Small intestine (tissue), 7 donors: ENCODE measurements at regions not wholly inside any gene's neighbourhood (a gene's known extent, or its start where the extent isn't known, plus 50 kb on each side); places are given as distances from the start of the nearest gene placed in this dataset.
"Not testable (repeated sequence)": the region's sequence is repeated elsewhere in the genome, so short reads cannot be mapped to it uniquely, and the experiment has no call there.

Experiments
- DNase-seq, 2 donors: peaks; one replicate each; pipeline versions ENCODE4 v3.0.0 to v3.0.0-alpha.2; 2013
- FAIRE-seq: peaks from 2 replicates; lab custom pipeline; 2012; peaks lifted over from hg19 to GRCh38; lab: Jason Lieb, UNC
- H3K27ac ChIP-seq, 3 donors: one replicate each; pipeline ENCODE4 v1.5.1; 2013; ENCODE audit warnings: low read length in 2 of 3, mild to moderate bottlenecking in 2 of 3, control low read depth in 1 of 3, inconsistent platforms in 1 of 3, low read depth in 1 of 3, moderate library complexity in 1 of 3
- H3K27me3 ChIP-seq, 3 donors: one replicate each; pipeline ENCODE4 v1.6.1; 2013; ENCODE audit warnings: low read length in 3 of 3, inconsistent platforms in 1 of 3; ENCODE audit not compliant: control insufficient read depth in 3 of 3, insufficient read depth in 3 of 3
- H3K36me3 ChIP-seq, 3 donors: one replicate each; pipeline ENCODE4 v1.6.1; 2013; ENCODE audit warnings: low read length in 3 of 3, inconsistent platforms in 1 of 3, low read depth in 1 of 3, mild to moderate bottlenecking in 1 of 3, moderate library complexity in 1 of 3; ENCODE audit not compliant: control insufficient read depth in 3 of 3, insufficient read depth in 2 of 3
- H3K4me1 ChIP-seq, 3 donors: one replicate each; pipeline ENCODE4 v1.6.1; 2013; ENCODE audit warnings: low read length in 2 of 3, inconsistent platforms in 1 of 3, low read depth in 1 of 3, mild to moderate bottlenecking in 1 of 3, moderate library complexity in 1 of 3; ENCODE audit not compliant: control insufficient read depth in 3 of 3, insufficient read depth in 2 of 3
- H3K4me3 ChIP-seq, 3 donors: one replicate each; pipeline ENCODE4 v1.5.1; 2013; ENCODE audit warnings: low read length in 3 of 3, control low read depth in 1 of 3, inconsistent platforms in 1 of 3, low read depth in 1 of 3, mild to moderate bottlenecking in 1 of 3, moderate library complexity in 1 of 3
- H3K9me3 ChIP-seq, 2 donors: one replicate each; pipeline ENCODE4 v1.6.1; 2013; ENCODE audit warnings: low read depth in 1 of 2, low read length in 1 of 2; ENCODE audit not compliant: control insufficient read depth in 2 of 2, insufficient read depth in 1 of 2
- WGBS, 3 donors: extraction: QIAGEN DNeasy Blood & Tissue Kit; methylation state at CpG; one replicate each; pipeline ENCODE4 v1.1.7; 2013; 5-methylcytosine and 5-hydroxymethylcytosine counted together
- donor health status: healthy with polysubstance abuse.
- donor health status: control.
- donor health status: control.
- donor health status: Bipolar disorder and iron deficiency.
- donor health status: healthy.

GRCh38 chr10:130282492-130283218 lies 146.5 kb downstream of the GLRX3 start:
- Histone ChIP-seq H3K9me3 (peaks cover 5 to 41% of the 10 kb centered on the region in 2 donors), H3K4me3 (no peak overlapping the region)

GRCh38 chr10:130283219-130283545 lies 147.0 kb downstream of the GLRX3 start:
- WGBS, 3 donors, result 88 to 93% (median 92%) methylated on average over 4 of the region's 4 CpGs

More at GRCh38 chr10:130282492-130283218, 146.5 kb downstream of the GLRX3 start:
- FAIRE-seq (no peak), DNase-seq (no peak)
- WGBS, 3 donors, result 80 to 84% (median 82%) methylated on average over 7 of the region's 7 CpGs
- H3K36me3 ChIP-seq, result no peaks in the 10 kb centered on the region
- no peaks in the 10 kb centered on the region for H3K4me1 ChIP-seq
- H3K27me3 ChIP-seq, result peaks cover 0 to 4% (median 0%) of the 10 kb centered on the region in 3 donors
- no peak overlapping the region for H3K27ac ChIP-seq

GRCh38 chr10:130295761-130296160 lies 159.6 kb downstream of the GLRX3 start:
- H3K4me3 ChIP-seq, H3K27ac ChIP-seq, H3K27me3 ChIP-seq, H3K4me1 ChIP-seq, FAIRE-seq, H3K36me3 ChIP-seq, DNase-seq: not testable (repeated sequence)
- WGBS, 3 donors, result 91 to 93% (median 91%) methylated on average over 3 of the region's 3 CpGs
- H3K9me3 ChIP-seq, result peaks cover 0 to 12% of the 10 kb centered on the region in 2 donors

More at GRCh38 chr10:130283219-130283545, 147.0 kb downstream of the GLRX3 start:
- H3K27ac ChIP-seq, result no peak overlapping the region
- DNase-seq (no peak), FAIRE-seq (no peak)
- peaks cover 5 to 38% of the 10 kb centered on the region in 2 donors for H3K9me3 ChIP-seq
- peaks cover 0 to 4% (median 0%) of the 10 kb centered on the region in 3 donors for H3K27me3 ChIP-seq
- no peak overlapping the region for H3K4me3 ChIP-seq
- no peaks in the 10 kb centered on the region for H3K36me3 ChIP-seq
- no peaks in the 10 kb centered on the region for H3K4me1 ChIP-seq

GRCh38 chr10:130300608-130301020 lies 164.4 kb downstream of the GLRX3 start:
- Histone ChIP-seq H3K4me1 (no peaks in the 10 kb centered on the region), H3K4me3 (peak overlapping the region; percentile 25 to 66 (median 56)), H3K27ac (peak overlapping the region in 2 of 3 donors; percentile 63 to 89), H3K27me3 (no peaks in the 10 kb centered on the region), H3K9me3 (peaks cover 0 to 15% of the 10 kb centered on the region in 2 donors), H3K36me3 (no peaks in the 10 kb centered on the region)
- DNase-seq, result peak in 1 of 2 donors; percentile 59
- whole genome bisulfite sequencing, 3 donors, result 38 to 48% (median 41%) methylated on average over 21 to 23 of the region's 23 CpGs
- FAIRE-seq, result no peak

- H3K9me3 ChIP-seq, result peaks cover 0 to 13% of the 10 kb centered on the region in 2 donors
- 25 to 53% (median 28%) methylated on average over 40 to 54 of the region's 54 CpGs for WGBS, 3 donors
- H3K36me3 ChIP-seq, result no peaks in the 10 kb centered on the region
- DNase-seq, result peak; percentile 65 to 72
- no peaks in the 10 kb centered on the region for H3K4me1 ChIP-seq
- no peak for FAIRE-seq
- H3K27ac ChIP-seq, result peak overlapping the region; percentile 28 to 89 (median 63)
- no peaks in the 10 kb centered on the region for H3K27me3 ChIP-seq
- peak overlapping the region; percentile 25 to 66 (median 56) for H3K4me3 ChIP-seq
Observed at GRCh38 chr10:130301021-130301892, 165.1 kb downstream of the GLRX3 start.

GRCh38 chr10:130326954-130327353 lies 190.8 kb downstream of the GLRX3 start:
- 78 to 85% (median 82%) methylated on average over 7 of the region's 7 CpGs for WGBS, 3 donors
- H3K9me3 ChIP-seq, result no peaks in the 10 kb centered on the region
- H3K4me1 ChIP-seq, result no peaks in the 10 kb centered on the region
- FAIRE-seq, result no peak
- no peaks in the 10 kb centered on the region for H3K36me3 ChIP-seq
- peaks cover 0 to 3% (median 0%) of the 10 kb centered on the region in 3 donors for H3K27me3 ChIP-seq
- H3K4me3 ChIP-seq, result no peak overlapping the region
- DNase-seq, result no peak
- no peak overlapping the region for H3K27ac ChIP-seq

- no peaks in the 10 kb centered on the region for H3K9me3 ChIP-seq
- DNase-seq, result no peak
- peaks cover 0 to 3% (median 0%) of the 10 kb centered on the region in 3 donors for H3K27me3 ChIP-seq
- FAIRE-seq, result no peak
- no peaks in the 10 kb centered on the region for H3K4me1 ChIP-seq
- H3K27ac ChIP-seq, result no peak overlapping the region
- H3K36me3 ChIP-seq, result no peaks in the 10 kb centered on the region
- no peak overlapping the region for H3K4me3 ChIP-seq
- 68 to 77% (median 71%) methylated on average over 6 of the region's 6 CpGs for WGBS, 3 donors
Observed at GRCh38 chr10:130329792-130330191, 193.6 kb downstream of the GLRX3 start.

- H3K36me3 ChIP-seq, result no peaks in the 10 kb centered on the region
- 2 to 20% (median 10%) methylated on average over 2 of the region's 2 CpGs for WGBS, 3 donors
- H3K9me3 ChIP-seq, result no peaks in the 10 kb centered on the region
- FAIRE-seq (no peak), DNase-seq (peak in 1 of 2 donors; percentile 4)
- H3K27ac ChIP-seq, result no peak overlapping the region
- no peaks in the 10 kb centered on the region for H3K4me1 ChIP-seq
- H3K4me3 ChIP-seq, result no peak overlapping the region
- H3K27me3 ChIP-seq, result peaks cover 0 to 1% (median 0%) of the 10 kb centered on the region in 3 donors
Observed at GRCh38 chr10:130333185-130333584, 197.0 kb downstream of the GLRX3 start.
